ENCODE measurements at regions not wholly inside any gene's neighbourhood (a gene's known extent, or its start where the extent isn't known, plus 50 kb on each side); places are given as distances from the start of the nearest gene placed in this dataset.

GRCh38 chr21:43292041-43292865, 123.4 kb downstream of the CRYAA start:
- peaks cover 35% of the 10 kb centered on the region for H3K4me1 ChIP-seq (ENCODE audit: control insufficient read depth, insufficient read depth, low read length)
- no peak for DNase-seq (ENCODE audit: low read depth in 4 of 6, low spot score in 6 of 6)
- H3K27me3 ChIP-seq (ENCODE audit: control insufficient read depth, insufficient read depth, low read length), result no peaks in the 10 kb centered on the region
- H3K27ac ChIP-seq (ENCODE audit: low read depth, low read length), result no peak overlapping the region
- no peaks in the 10 kb centered on the region for H3K36me3 ChIP-seq (ENCODE audit: control insufficient read depth, insufficient read depth, low read length)
- H3K9me3 ChIP-seq (ENCODE audit: control insufficient read depth, insufficient read depth, low read length), result no peaks in the 10 kb centered on the region
- WGBS (ENCODE audit: insufficient coverage), result 93% methylated on average over 21 of the region's 23 CpGs
- H3K4me3 ChIP-seq (ENCODE audit: low read depth, low read length), result no peak overlapping the region

- DNase-seq (ENCODE audit: low read depth in 4 of 6, low spot score in 6 of 6), result no peak
Observed at GRCh38 chr21:43291347-43291950, 122.6 kb downstream of the CRYAA start.

GRCh38 chr21:43290421-43291346, 121.9 kb downstream of the CRYAA start:
- H3K4me3 ChIP-seq (ENCODE audit: low read depth, low read length), result no peak overlapping the region
- no peak overlapping the region for H3K27ac ChIP-seq (ENCODE audit: low read depth, low read length)
- H3K36me3 ChIP-seq (ENCODE audit: control insufficient read depth, insufficient read depth, low read length), result no peaks in the 10 kb centered on the region
- H3K9me3 ChIP-seq (ENCODE audit: control insufficient read depth, insufficient read depth, low read length), result no peaks in the 10 kb centered on the region
- DNase-seq (ENCODE audit: low read depth in 4 of 6, low spot score in 6 of 6), result peak in 2 of 6 donors; percentile 72 to 75
- H3K4me1 ChIP-seq (ENCODE audit: control insufficient read depth, insufficient read depth, low read length), result peaks cover 37% of the 10 kb centered on the region
- WGBS (ENCODE audit: insufficient coverage), result 61% methylated on average over 36 of the region's 36 CpGs
- no peaks in the 10 kb centered on the region for H3K27me3 ChIP-seq (ENCODE audit: control insufficient read depth, insufficient read depth, low read length)

More at GRCh38 chr21:43291347-43291950, 122.6 kb downstream of the CRYAA start:
- H3K27ac ChIP-seq (ENCODE audit: low read depth, low read length), result no peak overlapping the region
- no peaks in the 10 kb centered on the region for H3K36me3 ChIP-seq (ENCODE audit: control insufficient read depth, insufficient read depth, low read length)
- no peaks in the 10 kb centered on the region for H3K27me3 ChIP-seq (ENCODE audit: control insufficient read depth, insufficient read depth, low read length)
- H3K9me3 ChIP-seq (ENCODE audit: control insufficient read depth, insufficient read depth, low read length), result no peaks in the 10 kb centered on the region
- H3K4me3 ChIP-seq (ENCODE audit: low read depth, low read length), result no peak overlapping the region
- 86% methylated on average over 8 of the region's 14 CpGs for WGBS (ENCODE audit: insufficient coverage)
- peaks cover 37% of the 10 kb centered on the region for H3K4me1 ChIP-seq (ENCODE audit: control insufficient read depth, insufficient read depth, low read length)

- DNase-seq (ENCODE audit: low read depth in 4 of 6, low spot score in 6 of 6), result no peak
- WGBS (ENCODE audit: insufficient coverage), result 51% methylated on average over 6 of the region's 6 CpGs
- H3K4me3 ChIP-seq (ENCODE audit: low read depth, low read length), result no peak overlapping the region
- peaks cover 37% of the 10 kb centered on the region for H3K4me1 ChIP-seq (ENCODE audit: control insufficient read depth, insufficient read depth, low read length)
- no peaks in the 10 kb centered on the region for H3K9me3 ChIP-seq (ENCODE audit: control insufficient read depth, insufficient read depth, low read length)
- no peaks in the 10 kb centered on the region for H3K27me3 ChIP-seq (ENCODE audit: control insufficient read depth, insufficient read depth, low read length)
- no peaks in the 10 kb centered on the region for H3K36me3 ChIP-seq (ENCODE audit: control insufficient read depth, insufficient read depth, low read length)
- H3K27ac ChIP-seq (ENCODE audit: low read depth, low read length), result no peak overlapping the region
Observed at GRCh38 chr21:43289966-43290365, 121.2 kb downstream of the CRYAA start.

GRCh38 chr21:43289442-43289841, 120.6 kb downstream of the CRYAA start:
- 85% methylated on average over 2 of the region's 2 CpGs for WGBS (ENCODE audit: insufficient coverage)
- H3K4me3 ChIP-seq (ENCODE audit: low read depth, low read length), result no peak overlapping the region

GRCh38 chr21:43287795-43288755, 119.3 kb downstream of the CRYAA start:
- no peaks in the 10 kb centered on the region for H3K9me3 ChIP-seq (ENCODE audit: control insufficient read depth, insufficient read depth, low read length)
- no peak overlapping the region for H3K4me3 ChIP-seq (ENCODE audit: low read depth, low read length)
- 83% methylated on average over 21 of the region's 22 CpGs for WGBS (ENCODE audit: insufficient coverage)
- no peaks in the 10 kb centered on the region for H3K27me3 ChIP-seq (ENCODE audit: control insufficient read depth, insufficient read depth, low read length)
- H3K36me3 ChIP-seq (ENCODE audit: control insufficient read depth, insufficient read depth, low read length), result no peaks in the 10 kb centered on the region
- H3K4me1 ChIP-seq (ENCODE audit: control insufficient read depth, insufficient read depth, low read length), result peaks cover 34% of the 10 kb centered on the region
- DNase-seq (ENCODE audit: low read depth in 4 of 6, low spot score in 6 of 6), result peak in 1 of 6 donors; percentile 70
- H3K27ac ChIP-seq (ENCODE audit: low read depth, low read length), result no peak overlapping the region

More at GRCh38 chr21:43289442-43289841, 120.6 kb downstream of the CRYAA start:
- H3K9me3 ChIP-seq (ENCODE audit: control insufficient read depth, insufficient read depth, low read length), result no peaks in the 10 kb centered on the region
- no peak overlapping the region for H3K27ac ChIP-seq (ENCODE audit: low read depth, low read length)
- no peaks in the 10 kb centered on the region for H3K27me3 ChIP-seq (ENCODE audit: control insufficient read depth, insufficient read depth, low read length)
- H3K4me1 ChIP-seq (ENCODE audit: control insufficient read depth, insufficient read depth, low read length), result peaks cover 37% of the 10 kb centered on the region
- H3K36me3 ChIP-seq (ENCODE audit: control insufficient read depth, insufficient read depth, low read length), result no peaks in the 10 kb centered on the region
- DNase-seq (ENCODE audit: low read depth in 4 of 6, low spot score in 6 of 6), result no peak

GRCh38 chr21:43287111-43287760, 118.4 kb downstream of the CRYAA start:
- peaks cover 34% of the 10 kb centered on the region for H3K4me1 ChIP-seq (ENCODE audit: control insufficient read depth, insufficient read depth, low read length)
- H3K27me3 ChIP-seq (ENCODE audit: control insufficient read depth, insufficient read depth, low read length), result no peaks in the 10 kb centered on the region
- no peak for DNase-seq (ENCODE audit: low read depth in 4 of 6, low spot score in 6 of 6)
- H3K36me3 ChIP-seq (ENCODE audit: control insufficient read depth, insufficient read depth, low read length), result no peaks in the 10 kb centered on the region
- H3K9me3 ChIP-seq (ENCODE audit: control insufficient read depth, insufficient read depth, low read length), result no peaks in the 10 kb centered on the region
- no peak overlapping the region for H3K4me3 ChIP-seq (ENCODE audit: low read depth, low read length)
- H3K27ac ChIP-seq (ENCODE audit: low read depth, low read length), result no peak overlapping the region
- 93% methylated on average over 9 of the region's 19 CpGs for WGBS (ENCODE audit: insufficient coverage)

- H3K4me3 ChIP-seq (ENCODE audit: low read depth, low read length), result no peak overlapping the region
- H3K4me1 ChIP-seq (ENCODE audit: control insufficient read depth, insufficient read depth, low read length), result peaks cover 35% of the 10 kb centered on the region
- H3K9me3 ChIP-seq (ENCODE audit: control insufficient read depth, insufficient read depth, low read length), result no peaks in the 10 kb centered on the region
- no peak for DNase-seq (ENCODE audit: low read depth in 4 of 6, low spot score in 6 of 6)
- no peaks in the 10 kb centered on the region for H3K36me3 ChIP-seq (ENCODE audit: control insufficient read depth, insufficient read depth, low read length)
- 89% methylated on average over 4 of the region's 5 CpGs for WGBS (ENCODE audit: insufficient coverage)
- no peaks in the 10 kb centered on the region for H3K27me3 ChIP-seq (ENCODE audit: control insufficient read depth, insufficient read depth, low read length)
- no peak overlapping the region for H3K27ac ChIP-seq (ENCODE audit: low read depth, low read length)
Observed at GRCh38 chr21:43286196-43286595, 117.4 kb downstream of the CRYAA start.

Measured in spinal cord (tissue), 9 donors.